HG03354 (cell line): ENCODE measurements at regions not wholly inside any gene's neighbourhood (a gene's known extent, or its start where the extent isn't known, plus 50 kb on each side); places are given as distances from the start of the nearest gene placed in this dataset.

Experiments
- ATAC-seq: cut with Tn5 transposase; IDR thresholded peaks from one replicate; pipeline ENCODE4 v1.9.1; 2021; ENCODE audit warnings: mild to moderate bottlenecking; ENCODE audit not compliant: unreplicated experiment, poor library complexity, severe bottlenecking

DNA sequence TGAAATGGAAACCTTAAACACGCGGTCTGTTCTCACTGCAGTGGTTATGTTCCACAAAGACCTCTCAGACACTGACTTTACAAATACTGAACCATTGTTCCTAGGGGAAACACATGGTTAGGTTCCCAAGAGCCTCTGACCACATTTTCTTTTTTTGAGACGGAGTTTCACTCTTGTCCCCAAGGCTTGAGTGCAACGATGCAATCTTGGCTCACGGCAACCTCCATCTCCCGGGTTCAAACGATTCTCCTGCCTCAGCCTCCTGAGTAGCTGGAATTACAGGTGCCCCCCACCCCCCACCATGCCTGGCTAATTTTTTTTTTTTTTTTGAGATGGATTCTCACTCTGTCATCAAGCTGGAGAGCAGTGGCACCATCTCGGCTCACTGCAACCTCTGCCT, 179.7 kb downstream of the RBFOX3 start:
- no peak for ATAC-seq

DNA sequence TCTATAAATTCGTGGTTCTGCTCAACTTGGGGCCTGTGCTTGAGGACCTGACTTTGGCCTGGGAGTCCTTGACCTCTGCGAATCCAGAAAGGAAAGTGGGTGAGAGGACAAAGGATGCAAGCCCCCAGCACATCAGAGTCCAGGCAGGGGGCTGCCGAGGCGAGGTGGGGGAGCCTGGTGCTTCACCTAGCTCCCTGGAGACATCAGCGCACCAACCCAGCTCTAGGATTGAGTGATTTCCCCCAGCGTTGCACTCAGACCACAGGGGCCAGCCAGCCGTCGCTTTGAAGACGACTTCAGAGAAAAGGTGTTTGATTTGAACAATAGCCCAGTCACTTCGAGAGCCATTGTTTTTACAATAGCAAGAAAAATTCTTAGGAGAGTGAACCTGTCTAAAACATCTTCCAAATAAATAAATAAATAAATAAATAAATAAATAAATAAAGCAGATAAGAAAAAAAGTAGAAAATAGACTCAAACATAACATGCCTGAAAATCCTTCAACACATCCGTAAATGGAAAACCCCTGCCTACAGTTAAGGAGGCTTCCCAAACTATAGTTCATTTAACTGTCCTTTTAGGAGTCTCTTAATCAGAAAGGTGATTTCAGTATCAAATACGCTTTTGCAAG, 180.9 kb downstream of the RBFOX3 start:
- no peak for ATAC-seq

GRCh38 chr17:79428988-79429387, 181.9 kb downstream of the RBFOX3 start:
- no peak for ATAC-seq

- no peak for ATAC-seq
These were observed 183.0 kb downstream of the RBFOX3 start for GRCh38 chr17:79427621-79428539.

DNA sequence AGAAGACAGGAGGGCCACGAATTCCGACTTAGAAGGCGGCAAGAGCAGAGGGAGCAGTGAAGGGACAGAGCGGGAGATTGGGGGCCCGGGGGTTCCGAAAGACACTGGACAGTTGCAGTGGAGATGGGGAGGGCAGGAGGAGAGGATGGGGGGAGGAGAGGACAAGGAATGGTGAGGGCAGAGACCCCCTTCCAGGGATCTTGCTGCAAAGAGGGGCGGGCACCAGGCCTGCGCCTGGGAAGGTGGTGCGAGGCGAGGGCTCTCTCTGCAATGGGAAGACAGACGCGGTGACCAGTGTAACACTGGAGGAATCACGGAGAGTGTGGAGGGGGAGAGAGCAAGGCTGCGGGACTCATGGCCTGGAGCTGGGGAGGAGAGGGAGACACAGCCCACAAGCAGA, 185.2 kb downstream of the RBFOX3 start:
- no peak for ATAC-seq

DNA sequence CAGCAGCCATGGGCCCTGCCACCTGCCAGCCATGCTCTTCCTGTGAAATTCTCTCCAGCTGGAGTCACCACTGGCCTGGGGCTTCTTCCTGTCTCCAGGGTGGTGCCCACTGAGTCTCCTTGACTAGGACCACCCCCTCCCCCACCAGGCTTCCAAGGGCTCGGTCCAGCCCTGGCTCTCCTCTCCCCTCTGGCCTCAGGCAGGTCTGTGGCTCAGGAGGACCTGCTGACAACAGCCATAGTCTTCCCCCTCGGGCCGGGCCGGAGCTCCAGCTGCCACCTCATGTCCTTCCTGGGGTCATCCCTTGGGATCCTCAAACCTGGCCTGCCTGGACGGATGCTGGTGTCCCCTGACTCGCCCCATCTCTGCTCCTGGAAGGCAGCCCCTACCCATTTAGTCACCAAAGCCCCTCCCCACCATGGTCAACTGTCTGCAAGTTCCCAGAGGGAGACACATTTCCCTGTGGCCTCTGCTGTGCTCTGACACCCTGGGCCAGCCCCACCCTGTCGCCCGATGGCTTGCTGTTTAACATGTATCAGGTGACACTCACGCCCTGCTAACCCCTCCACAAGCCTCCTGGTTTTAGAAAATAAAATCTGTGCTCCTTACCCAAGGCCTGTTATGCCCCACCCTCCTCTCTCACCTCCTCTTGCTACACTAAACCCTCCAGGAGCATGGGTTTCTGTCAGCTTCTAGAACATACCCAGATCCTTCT, 186.2 kb downstream of the RBFOX3 start:
- no peak for ATAC-seq

GRCh38 chr17:79423811-79424465, 186.9 kb downstream of the RBFOX3 start:
- ATAC-seq = no peak

DNA sequence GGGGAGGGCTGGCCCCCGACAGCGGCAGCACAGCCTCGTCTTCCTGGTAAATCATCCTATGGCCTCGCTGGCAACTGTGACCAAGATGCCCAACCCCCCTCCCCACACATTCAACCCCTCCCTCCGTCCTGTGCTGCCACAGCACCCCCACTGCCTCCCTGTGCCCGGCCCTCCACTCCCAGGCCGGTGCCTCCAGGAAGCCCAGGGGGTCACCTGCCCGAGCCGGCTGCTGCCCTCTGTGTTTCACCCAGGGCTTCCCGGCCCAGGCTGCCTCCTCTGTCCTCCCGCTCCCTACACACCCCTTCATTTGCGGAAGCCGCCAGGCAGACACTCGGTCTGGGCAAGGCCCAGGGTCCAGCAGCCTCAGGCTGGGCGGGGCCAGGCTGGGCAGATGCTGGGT, 188.6 kb downstream of the RBFOX3 start:
- ATAC-seq = no peak

- no peak for ATAC-seq
These were observed 190.3 kb downstream of the RBFOX3 start for GRCh38 chr17:79420318-79421243.

- no peak for ATAC-seq
These were observed 193.3 kb downstream of the RBFOX3 start for GRCh38 chr17:79417476-79417988.

GRCh38 chr17:79415909-79416308, 194.9 kb downstream of the RBFOX3 start:
- ATAC-seq = no peak

- no peak for ATAC-seq
These were observed 195.5 kb downstream of the RBFOX3 start for GRCh38 chr17:79415365-79415764.

DNA sequence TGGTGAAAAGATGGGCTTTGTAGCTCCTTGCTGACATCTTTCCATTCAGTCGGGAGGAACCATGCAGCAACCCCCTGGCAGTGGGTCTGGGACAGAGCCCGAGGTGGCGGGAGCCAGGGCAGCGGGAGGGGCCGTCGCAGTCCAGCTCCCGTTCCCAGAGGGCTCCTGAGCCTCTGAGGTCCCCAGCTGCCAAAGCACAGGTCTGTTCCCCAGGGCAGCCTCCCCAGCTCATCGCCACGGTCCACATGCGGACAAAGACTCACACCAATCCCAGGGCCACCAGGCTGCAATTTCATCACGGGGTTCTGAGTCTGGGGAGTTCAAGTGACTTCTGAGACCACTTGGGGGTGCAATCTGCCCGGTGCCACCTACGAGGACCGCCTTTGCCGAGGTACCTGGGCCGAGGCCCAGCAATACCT, 196.0 kb downstream of the RBFOX3 start:
- no peak for ATAC-seq

GRCh38 chr17:79414063-79414792, 196.6 kb downstream of the RBFOX3 start:
- no peak for ATAC-seq

- no peak for ATAC-seq
These were observed 197.2 kb downstream of the RBFOX3 start for GRCh38 chr17:79413611-79414010.

GRCh38 chr17:79412886-79413390, 197.9 kb downstream of the RBFOX3 start:
- no peak for ATAC-seq

DNA sequence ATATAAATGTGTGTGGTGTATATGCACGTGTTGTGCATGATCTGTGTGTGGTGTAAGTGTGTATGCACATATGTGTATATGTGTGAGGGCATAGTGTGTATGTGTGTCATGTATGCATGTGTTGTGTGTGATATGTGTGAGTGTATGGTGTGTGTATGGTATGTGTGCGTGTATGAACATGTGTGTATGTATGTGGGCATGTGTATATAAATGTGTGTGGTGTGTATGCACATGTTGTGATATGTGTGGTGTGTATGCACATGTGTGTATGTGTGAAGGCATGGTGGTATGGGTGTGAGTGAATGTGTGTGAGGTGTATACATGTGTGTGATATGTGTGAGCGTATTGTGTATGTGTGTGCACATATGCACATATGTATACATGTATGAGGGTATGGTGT, 198.7 kb downstream of the RBFOX3 start:
- ATAC-seq = no peak

- ATAC-seq = no peak
These were observed 199.4 kb downstream of the RBFOX3 start for GRCh38 chr17:79411419-79411818.
